ENCODE measurements at regions not wholly inside any gene's neighbourhood (a gene's known extent, or its start where the extent isn't known, plus 50 kb on each side); places are given as distances from the start of the nearest gene placed in this dataset.

- no peaks in the 10 kb centered on the region for H3K9me3 ChIP-seq (ENCODE audit: low read depth, low read length)
- H3K79me2 ChIP-seq (ENCODE audit: insufficient read depth, low read length) = no peaks in the 10 kb centered on the region
- H2AFZ ChIP-seq (ENCODE audit: low read length) = no peak overlapping the region
- no peak overlapping the region for H3K4me2 ChIP-seq (ENCODE audit: insufficient read depth, low read length)
- H3K4me3 ChIP-seq (ENCODE audit: insufficient read depth, low read length) = no peak overlapping the region
- H3K27me3 ChIP-seq (ENCODE audit: insufficient read depth, low read length) = no peaks in the 10 kb centered on the region
- TF ChIP-seq, protein P1, sequence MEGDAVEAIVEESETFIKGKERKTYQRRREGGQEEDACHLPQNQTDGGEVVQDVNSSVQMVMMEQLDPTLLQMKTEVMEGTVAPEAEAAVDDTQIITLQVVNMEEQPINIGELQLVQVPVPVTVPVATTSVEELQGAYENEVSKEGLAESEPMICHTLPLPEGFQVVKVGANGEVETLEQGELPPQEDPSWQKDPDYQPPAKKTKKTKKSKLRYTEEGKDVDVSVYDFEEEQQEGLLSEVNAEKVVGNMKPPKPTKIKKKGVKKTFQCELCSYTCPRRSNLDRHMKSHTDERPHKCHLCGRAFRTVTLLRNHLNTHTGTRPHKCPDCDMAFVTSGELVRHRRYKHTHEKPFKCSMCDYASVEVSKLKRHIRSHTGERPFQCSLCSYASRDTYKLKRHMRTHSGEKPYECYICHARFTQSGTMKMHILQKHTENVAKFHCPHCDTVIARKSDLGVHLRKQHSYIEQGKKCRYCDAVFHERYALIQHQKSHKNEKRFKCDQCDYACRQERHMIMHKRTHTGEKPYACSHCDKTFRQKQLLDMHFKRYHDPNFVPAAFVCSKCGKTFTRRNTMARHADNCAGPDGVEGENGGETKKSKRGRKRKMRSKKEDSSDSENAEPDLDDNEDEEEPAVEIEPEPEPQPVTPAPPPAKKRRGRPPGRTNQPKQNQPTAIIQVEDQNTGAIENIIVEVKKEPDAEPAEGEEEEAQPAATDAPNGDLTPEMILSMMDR (IDR thresholded peaks at IDR 0.05; ENCODE audit: extremely low read depth, low read depth, low read length) = no peak
- no peak overlapping the region for H3K27ac ChIP-seq (ENCODE audit: low read depth, low read length)
- no peak for DNase-seq (ENCODE audit: insufficient read length, low spot score, missing footprints)
- H3K4me1 ChIP-seq (ENCODE audit: insufficient read depth, low read length) = peaks cover 14% of the 10 kb centered on the region
- no peaks in the 10 kb centered on the region for H3K36me3 ChIP-seq (ENCODE audit: insufficient read depth, low read length)
- no peaks in the 10 kb centered on the region for H4K20me1 ChIP-seq (ENCODE audit: insufficient read depth, low read length)
These were observed 69.9 kb upstream of the MMADHC start for GRCh38 chr2:149657401-149658040.

DNA sequence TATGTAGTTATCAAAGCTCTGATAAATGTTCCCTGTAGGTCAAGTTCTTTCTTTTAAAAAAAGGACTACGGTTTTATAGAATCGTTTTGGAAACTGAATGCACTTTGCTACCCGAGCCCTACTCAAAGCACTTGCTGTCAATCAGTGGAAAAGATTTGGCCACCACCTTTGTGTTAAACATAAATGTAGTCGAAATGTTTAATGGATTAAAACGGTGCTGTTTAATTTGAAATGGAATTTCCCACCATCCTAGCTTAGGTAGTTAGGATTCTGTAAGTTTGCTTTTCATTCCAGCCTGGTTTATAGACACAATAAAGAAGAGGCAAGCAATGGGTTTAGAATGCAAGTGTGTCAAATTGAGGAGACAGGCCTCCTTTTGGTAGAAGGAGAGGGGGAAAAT is 69.4 kb upstream of the MMADHC start:
- Histone ChIP-seq H3K36me3 (ENCODE audit: insufficient read depth, low read length) (no peaks in the 10 kb centered on the region), H3K27ac (ENCODE audit: low read depth, low read length) (no peak overlapping the region), H3K9me3 (ENCODE audit: low read depth, low read length) (no peaks in the 10 kb centered on the region), H2AFZ (ENCODE audit: low read length) (no peak overlapping the region), H3K4me1 (ENCODE audit: insufficient read depth, low read length) (peaks cover 10% of the 10 kb centered on the region), H3K79me2 (ENCODE audit: insufficient read depth, low read length) (no peaks in the 10 kb centered on the region), H3K27me3 (ENCODE audit: insufficient read depth, low read length) (no peaks in the 10 kb centered on the region), H4K20me1 (ENCODE audit: insufficient read depth, low read length) (no peaks in the 10 kb centered on the region), H3K4me3 (ENCODE audit: insufficient read depth, low read length) (no peak overlapping the region), H3K4me2 (ENCODE audit: insufficient read depth, low read length) (no peak overlapping the region)
- DNase-seq (ENCODE audit: insufficient read length, low spot score, missing footprints) = no peak
- TF ChIP-seq, protein P1 (IDR thresholded peaks at IDR 0.05; ENCODE audit: extremely low read depth, low read depth, low read length) = no peak

DNA sequence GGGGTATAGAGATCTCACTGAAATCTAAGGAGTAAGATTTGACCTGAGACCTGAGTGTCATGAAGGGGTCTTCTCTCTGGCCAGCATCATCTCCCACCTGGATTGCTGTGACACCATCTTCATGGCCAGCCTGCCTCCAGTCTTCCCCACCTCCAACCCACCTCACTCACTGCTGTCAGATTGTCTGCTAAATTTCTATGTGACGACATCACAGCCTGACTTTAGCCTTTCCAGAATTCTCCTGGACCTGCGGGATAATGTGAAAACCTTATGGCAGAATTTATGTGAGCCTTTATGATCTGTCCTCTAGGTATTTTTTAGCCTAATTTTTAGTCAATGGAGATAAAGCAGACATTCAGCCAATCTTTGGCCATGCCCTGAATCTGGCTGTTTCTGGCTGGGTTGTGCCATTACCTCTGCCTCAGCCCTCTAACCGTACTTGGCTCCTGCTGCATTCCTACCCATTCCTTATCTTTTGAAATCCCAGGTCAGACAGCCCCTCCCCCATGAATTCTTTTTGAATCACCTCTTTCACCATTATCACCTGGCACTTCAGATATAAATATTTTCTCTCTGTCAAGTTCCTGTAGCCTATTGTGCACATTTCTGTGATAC is 66.4 kb upstream of the MMADHC start:
- Histone ChIP-seq H2AFZ (ENCODE audit: low read length) (no peak overlapping the region), H3K4me3 (ENCODE audit: insufficient read depth, low read length) (no peak overlapping the region), H3K27ac (ENCODE audit: low read depth, low read length) (no peak overlapping the region), H3K4me2 (ENCODE audit: insufficient read depth, low read length) (no peak overlapping the region), H3K9me3 (ENCODE audit: low read depth, low read length) (no peaks in the 10 kb centered on the region), H3K79me2 (ENCODE audit: insufficient read depth, low read length) (no peaks in the 10 kb centered on the region), H3K27me3 (ENCODE audit: insufficient read depth, low read length) (no peaks in the 10 kb centered on the region), H4K20me1 (ENCODE audit: insufficient read depth, low read length) (no peaks in the 10 kb centered on the region), H3K4me1 (ENCODE audit: insufficient read depth, low read length) (peaks cover 10% of the 10 kb centered on the region), H3K36me3 (ENCODE audit: insufficient read depth, low read length) (no peaks in the 10 kb centered on the region)
- DNase-seq (ENCODE audit: insufficient read length, low spot score, missing footprints) = no peak
- TF ChIP-seq, protein P1 (IDR thresholded peaks at IDR 0.05; ENCODE audit: extremely low read depth, low read depth, low read length) = no peak

- no peaks in the 10 kb centered on the region for H3K79me2 ChIP-seq (ENCODE audit: insufficient read depth, low read length)
- no peaks in the 10 kb centered on the region for H3K36me3 ChIP-seq (ENCODE audit: insufficient read depth, low read length)
- H3K4me1 ChIP-seq (ENCODE audit: insufficient read depth, low read length) = peaks cover 15% of the 10 kb centered on the region
- no peaks in the 10 kb centered on the region for H3K9me3 ChIP-seq (ENCODE audit: low read depth, low read length)
- TF ChIP-seq, protein P1 (IDR thresholded peaks at IDR 0.05; ENCODE audit: extremely low read depth, low read depth, low read length) = no peak
- H3K4me2 ChIP-seq (ENCODE audit: insufficient read depth, low read length) = no peak overlapping the region
- DNase-seq (ENCODE audit: insufficient read length, low spot score, missing footprints) = no peak
- no peak overlapping the region for H3K27ac ChIP-seq (ENCODE audit: low read depth, low read length)
- H2AFZ ChIP-seq (ENCODE audit: low read length) = no peak overlapping the region
- no peak overlapping the region for H3K4me3 ChIP-seq (ENCODE audit: insufficient read depth, low read length)
- H4K20me1 ChIP-seq (ENCODE audit: insufficient read depth, low read length) = no peaks in the 10 kb centered on the region
- H3K27me3 ChIP-seq (ENCODE audit: insufficient read depth, low read length) = no peaks in the 10 kb centered on the region
These were observed 65.4 kb upstream of the MMADHC start for GRCh38 chr2:149652926-149653325.

Measured in osteoblast (primary cell).